Activated CD8-positive, alpha-beta memory T cell treated with anti-CD3 and anti-CD28 coated beads for 1 hour (primary cell): ENCODE measurements at regions not wholly inside any gene's neighbourhood (a gene's known extent, or its start where the extent isn't known, plus 50 kb on each side); places are given as distances from the start of the nearest gene placed in this dataset.

ENCODE experiments used
- DNase-seq, 2 donors: peaks; one replicate each; pipeline ENCODE4 v3.0.0-alpha.2; 2020; ENCODE audit warnings: low read depth in 1 of 2; ENCODE audit errors: extremely low read depth in 1 of 2

- no peak for DNase-seq
Measured at GRCh38 chr15:77823736-77824135, 191.0 kb upstream of the LINGO1 start.

GRCh38 chr15:77822631-77823230 is 190.0 kb upstream of the LINGO1 start:
- DNase-seq, result no peak

- DNase-seq, result no peak
Measured at GRCh38 chr15:77821959-77822256, 189.2 kb upstream of the LINGO1 start.

GRCh38 chr15:77821188-77821958 is 188.7 kb upstream of the LINGO1 start:
- no peak for DNase-seq

- DNase-seq, result no peak
Measured at GRCh38 chr15:77819851-77820728, 187.4 kb upstream of the LINGO1 start.

DNA sequence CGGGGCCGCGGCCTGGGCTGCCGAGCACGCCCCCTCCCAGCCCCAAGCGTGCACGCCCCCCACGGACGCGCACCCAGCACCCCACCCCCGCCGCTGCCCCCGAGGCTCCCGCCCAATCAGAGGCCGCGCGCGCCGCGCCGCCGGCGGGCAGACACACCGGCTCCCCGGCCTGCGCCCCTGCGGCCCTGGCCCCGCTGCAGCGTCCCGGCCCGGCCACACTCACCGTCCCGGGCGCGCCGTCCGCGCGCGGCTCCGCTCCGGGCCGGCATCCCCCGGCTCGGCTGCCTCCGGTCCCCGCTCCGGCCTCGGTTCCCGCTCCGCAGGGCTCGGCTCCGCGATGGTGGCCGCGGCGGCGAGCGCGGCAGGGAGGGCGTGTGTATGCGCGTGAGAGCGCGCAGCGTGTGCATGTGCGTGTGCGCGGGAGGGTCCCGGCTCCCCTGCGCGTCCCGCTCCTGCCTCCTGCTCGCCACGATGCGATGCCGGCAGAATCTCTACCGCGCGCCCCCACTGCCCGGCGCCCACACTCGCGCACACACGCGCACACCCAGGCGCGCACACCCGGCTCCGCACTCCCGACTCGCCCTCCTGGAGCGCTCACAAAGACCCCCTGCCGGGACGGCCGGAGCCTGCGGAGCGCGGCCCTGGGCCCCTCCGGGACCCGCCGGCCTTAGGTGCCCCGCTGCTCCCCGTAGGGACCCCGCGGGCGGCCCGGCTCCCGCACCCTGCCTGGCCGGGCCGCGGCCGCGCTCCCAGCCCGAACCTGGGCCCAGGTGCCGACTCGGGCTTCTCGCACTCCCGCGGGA is 186.5 kb upstream of the LINGO1 start:
- DNase-seq, result no peak

DNA sequence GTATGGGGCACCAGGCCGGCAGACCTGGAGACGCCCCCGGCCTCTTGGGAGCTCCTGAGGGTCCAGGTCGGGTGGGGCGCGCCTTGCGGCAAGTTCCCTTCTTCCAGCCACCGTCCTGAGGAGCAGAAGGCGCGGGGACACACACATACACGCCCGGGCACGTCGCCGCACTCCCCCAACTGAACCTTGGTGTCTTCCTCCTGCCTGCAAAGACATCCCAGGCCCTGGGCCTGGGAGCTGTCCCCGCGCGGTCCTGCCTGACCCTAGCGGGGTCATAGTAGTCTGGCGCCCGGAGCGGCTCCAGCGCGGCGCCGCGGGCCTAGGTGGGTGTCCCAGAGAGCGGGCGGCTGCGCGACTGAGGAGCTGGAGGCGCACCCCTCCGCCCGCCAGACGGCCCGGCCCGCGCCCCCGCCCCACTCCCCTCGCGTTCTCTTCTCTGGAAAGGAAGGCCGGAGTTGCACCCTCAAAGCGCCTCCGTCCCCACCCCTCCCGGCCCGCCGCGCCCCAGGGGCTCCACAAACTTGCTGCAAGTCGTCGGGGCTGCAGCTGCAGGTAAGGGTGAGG is 185.9 kb upstream of the LINGO1 start:
- no peak for DNase-seq

GRCh38 chr15:77817434-77817833 is 184.7 kb upstream of the LINGO1 start:
- no peak for DNase-seq

DNA sequence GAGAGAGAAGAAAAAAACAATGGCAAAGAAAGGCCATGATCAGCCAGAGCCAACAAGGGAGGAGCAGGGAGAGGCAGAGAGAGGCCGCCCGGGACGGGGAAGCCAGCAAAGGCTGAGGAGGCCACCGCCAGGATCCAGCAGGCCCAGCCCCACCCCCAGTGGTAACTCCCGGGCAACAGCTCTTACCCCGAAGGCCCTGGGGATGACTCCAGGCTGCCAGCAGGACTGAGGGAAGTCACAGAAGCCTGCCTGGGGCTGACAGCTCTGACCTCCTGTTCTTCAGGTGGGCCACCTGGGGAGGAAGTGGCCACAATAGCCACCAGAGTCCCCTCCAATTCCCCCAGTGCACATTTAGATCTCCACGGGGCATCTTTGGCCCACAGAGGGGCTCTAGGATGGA is 184.3 kb upstream of the LINGO1 start:
- DNase-seq, result no peak

- DNase-seq, result no peak
Measured at GRCh38 chr15:77815015-77815414, 182.3 kb upstream of the LINGO1 start.

- DNase-seq, result no peak
Measured at GRCh38 chr15:77812664-77813063, 180.0 kb upstream of the LINGO1 start.

GRCh38 chr15:77811270-77811669 is 178.6 kb upstream of the LINGO1 start:
- no peak for DNase-seq

DNA sequence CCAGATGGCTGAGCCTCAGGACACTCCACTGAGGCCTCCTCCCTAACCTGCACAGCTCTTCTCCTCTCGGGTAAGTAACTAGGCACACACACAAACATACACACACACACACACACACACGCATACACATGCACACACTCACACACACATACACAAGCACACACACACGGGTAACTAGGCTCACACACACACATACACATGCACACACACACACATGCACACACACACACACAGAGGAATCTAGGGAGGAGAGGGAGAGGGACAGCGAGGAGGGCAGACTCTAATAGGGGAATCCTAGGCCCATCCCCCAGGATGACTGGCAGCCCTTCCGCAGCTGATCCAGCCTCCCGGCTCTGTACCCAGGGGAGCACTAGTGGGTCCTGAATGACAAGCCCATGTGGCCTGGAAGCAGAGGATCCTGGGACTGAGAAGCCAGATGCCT is 177.4 kb upstream of the LINGO1 start:
- no peak for DNase-seq

DNA sequence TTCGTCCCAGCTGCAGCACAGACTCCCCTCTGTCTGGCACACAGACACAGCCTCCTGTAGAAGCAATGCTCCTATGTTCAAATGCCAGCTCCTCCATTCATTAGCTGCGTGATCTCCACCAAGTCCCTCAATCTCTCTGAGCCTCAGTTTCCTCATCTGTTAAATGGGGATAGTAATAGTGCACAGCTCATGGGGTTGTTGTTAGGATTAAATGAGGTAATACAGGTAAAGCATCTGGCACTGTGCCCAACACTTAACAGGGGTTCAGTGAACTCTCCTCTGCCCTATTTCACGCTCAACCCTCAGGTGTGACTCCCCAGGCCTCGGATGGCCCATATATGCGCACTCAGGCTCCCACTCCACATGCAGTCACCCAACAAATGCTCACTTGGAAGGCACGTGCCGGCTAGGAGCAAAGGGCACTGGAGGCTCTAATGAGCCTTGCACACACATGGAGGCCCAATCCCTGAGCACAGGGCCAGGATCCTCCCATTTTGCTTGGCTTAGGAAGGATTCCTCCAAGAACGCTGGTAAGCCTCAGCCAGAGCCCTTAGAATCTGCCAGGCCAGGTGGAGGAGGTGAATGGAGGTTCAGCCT is 176.0 kb upstream of the LINGO1 start:
- no peak for DNase-seq

GRCh38 chr15:77808075-77808474 is 175.4 kb upstream of the LINGO1 start:
- DNase-seq, result no peak

DNA sequence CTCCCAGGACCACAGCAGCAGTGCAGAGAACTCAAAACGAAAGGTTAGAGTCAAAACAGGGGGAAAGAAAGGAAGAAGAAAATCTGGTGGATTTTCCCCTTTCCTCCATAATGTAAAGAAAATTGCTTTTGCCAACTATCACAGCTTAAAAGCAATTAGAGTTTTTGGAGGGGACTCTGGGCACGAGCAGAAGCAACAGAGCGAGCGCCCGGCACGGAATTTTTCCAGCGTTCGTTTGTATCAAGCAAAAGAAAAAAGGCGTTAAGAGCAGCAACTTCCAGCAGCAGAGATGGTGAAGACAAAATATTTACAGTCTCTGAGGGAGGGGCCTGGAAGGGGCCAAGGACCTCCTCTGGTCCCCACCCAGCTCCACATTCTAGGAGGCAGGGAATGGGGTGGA is 174.9 kb upstream of the LINGO1 start:
- DNase-seq, result no peak

- no peak for DNase-seq
Measured at GRCh38 chr15:77807115-77807514, 174.4 kb upstream of the LINGO1 start.

GRCh38 chr15:77804210-77804609 is 171.5 kb upstream of the LINGO1 start:
- no peak for DNase-seq

DNA sequence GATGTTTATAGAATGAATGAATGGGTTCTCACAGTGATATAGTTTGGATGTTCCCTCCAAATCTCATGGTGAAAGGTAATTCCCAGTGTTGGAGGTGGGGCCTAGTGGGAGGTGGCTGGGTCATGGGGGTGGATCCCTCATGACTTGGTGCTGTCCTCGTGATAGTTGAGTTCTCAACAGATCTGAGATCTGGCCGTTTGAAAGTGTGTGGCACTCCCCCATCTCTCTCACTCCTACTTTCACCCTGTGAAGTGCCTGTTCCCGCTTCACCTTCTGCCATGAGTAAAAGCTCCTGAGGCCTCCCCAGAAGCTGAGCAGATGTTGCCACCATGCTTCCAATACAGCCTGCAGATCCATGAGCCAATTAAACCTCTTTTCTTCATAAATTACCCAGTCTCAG is 170.8 kb upstream of the LINGO1 start:
- no peak for DNase-seq

- no peak for DNase-seq
Measured at GRCh38 chr15:77800305-77800704, 167.6 kb upstream of the LINGO1 start.
